Nephron (organoid): ENCODE measurements at regions not wholly inside any gene's neighbourhood (a gene's known extent, or its start where the extent isn't known, plus 50 kb on each side); places are given as distances from the start of the nearest gene placed in this dataset.

Source experiments
- H3K27ac Mint-ChIP-seq, 3 experiments: 2 replicates each; pipeline ENCODE4 v1.8.0; 2020; ENCODE audit warnings: mixed read lengths in 3 of 3, mild to moderate bottlenecking in 2 of 3, moderate library complexity in 1 of 3
- H3K27me3 Mint-ChIP-seq: 2 replicates; pipeline ENCODE4 v1.8.0; 2021; ENCODE audit warnings: low read depth, mild to moderate bottlenecking, moderate library complexity, mixed read lengths
- H3K36me3 Mint-ChIP-seq: 2 replicates; pipeline ENCODE4 v1.8.0; 2020; ENCODE audit warnings: low read depth, mixed read lengths
- H3K4me1 Mint-ChIP-seq: 2 replicates; pipeline ENCODE4 v1.8.0; 2020; ENCODE audit warnings: mixed read lengths
- H3K4me3 Mint-ChIP-seq, 3 experiments: 2 replicates each; pipeline ENCODE4 v1.8.0; 2020; ENCODE audit warnings: mild to moderate bottlenecking in 3 of 3, mixed read lengths in 3 of 3, moderate library complexity in 2 of 3
- H3K9me3 Mint-ChIP-seq: 2 replicates; pipeline ENCODE4 v1.8.0; 2020; ENCODE audit warnings: mixed read lengths
- TF ChIP-seq, protein P1 (sequence below), 3 experiments: fragments of 200-600 bp; sonication (generic); IDR thresholded peaks; one replicate each; pipeline ENCODE4 v1.5.0; 2021; ENCODE audit warnings: antibody characterized with exemption in 3 of 3; ENCODE audit not compliant: unreplicated experiment in 3 of 3

DNA sequence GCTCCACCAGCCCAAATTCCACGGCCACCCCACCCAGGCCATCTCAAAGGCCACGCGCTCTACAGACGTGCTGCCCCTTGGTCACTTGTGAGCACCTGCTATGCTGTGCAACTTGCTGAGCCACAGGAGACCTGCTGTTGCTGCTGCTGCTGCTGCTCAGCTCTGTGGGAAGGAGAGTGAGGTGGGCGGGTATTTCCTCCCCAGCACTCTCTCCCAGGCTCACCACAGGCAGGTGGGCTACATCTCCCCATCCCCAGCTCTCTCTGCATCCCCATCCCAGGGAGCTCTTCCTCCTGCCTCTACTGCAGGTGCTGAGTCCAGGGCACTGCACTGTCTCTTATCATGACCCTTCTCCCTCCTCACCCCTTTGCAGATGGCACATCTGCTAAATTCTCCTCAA lies 306.9 kb downstream of the BCL11B start:
- Mint-ChIP-seq H3K4me3 (no peak overlapping the region), H3K27ac (no peak overlapping the region), H3K27me3 (peaks cover 15% of the 10 kb centered on the region), H3K4me1 (no peaks in the 10 kb centered on the region), H3K9me3 (peaks cover 3% of the 10 kb centered on the region), H3K36me3 (no peaks in the 10 kb centered on the region)
- TF ChIP-seq, protein P1, sequence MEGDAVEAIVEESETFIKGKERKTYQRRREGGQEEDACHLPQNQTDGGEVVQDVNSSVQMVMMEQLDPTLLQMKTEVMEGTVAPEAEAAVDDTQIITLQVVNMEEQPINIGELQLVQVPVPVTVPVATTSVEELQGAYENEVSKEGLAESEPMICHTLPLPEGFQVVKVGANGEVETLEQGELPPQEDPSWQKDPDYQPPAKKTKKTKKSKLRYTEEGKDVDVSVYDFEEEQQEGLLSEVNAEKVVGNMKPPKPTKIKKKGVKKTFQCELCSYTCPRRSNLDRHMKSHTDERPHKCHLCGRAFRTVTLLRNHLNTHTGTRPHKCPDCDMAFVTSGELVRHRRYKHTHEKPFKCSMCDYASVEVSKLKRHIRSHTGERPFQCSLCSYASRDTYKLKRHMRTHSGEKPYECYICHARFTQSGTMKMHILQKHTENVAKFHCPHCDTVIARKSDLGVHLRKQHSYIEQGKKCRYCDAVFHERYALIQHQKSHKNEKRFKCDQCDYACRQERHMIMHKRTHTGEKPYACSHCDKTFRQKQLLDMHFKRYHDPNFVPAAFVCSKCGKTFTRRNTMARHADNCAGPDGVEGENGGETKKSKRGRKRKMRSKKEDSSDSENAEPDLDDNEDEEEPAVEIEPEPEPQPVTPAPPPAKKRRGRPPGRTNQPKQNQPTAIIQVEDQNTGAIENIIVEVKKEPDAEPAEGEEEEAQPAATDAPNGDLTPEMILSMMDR (IDR thresholded peaks at IDR 0.05; ENCODE audit: unreplicated experiment in 3 of 3): no peak

DNA sequence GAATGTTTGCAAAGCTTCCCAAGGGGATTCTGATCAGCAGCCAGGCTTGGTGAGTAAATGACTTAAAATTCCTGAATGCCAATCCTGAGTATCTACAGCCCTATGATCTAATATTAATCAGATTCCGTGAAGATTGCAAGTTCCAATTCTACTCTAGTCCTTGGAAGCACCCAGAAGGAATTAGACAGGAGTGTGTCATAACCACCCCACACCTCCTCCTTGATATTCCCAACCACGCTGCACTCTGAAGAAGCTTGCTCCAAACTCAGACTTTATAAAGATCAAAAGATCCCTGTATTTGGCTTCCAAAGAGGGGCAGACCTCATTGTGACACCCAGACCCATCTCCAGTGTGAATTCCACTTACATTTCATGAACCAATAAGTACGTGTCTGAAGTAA lies 306.0 kb downstream of the BCL11B start:
- Mint-ChIP-seq H3K9me3 (peaks cover 3% of the 10 kb centered on the region), H3K4me3 (no peak overlapping the region), H3K27ac (no peak overlapping the region), H3K27me3 (peaks cover 15% of the 10 kb centered on the region), H3K36me3 (no peaks in the 10 kb centered on the region), H3K4me1 (no peaks in the 10 kb centered on the region)
- TF ChIP-seq, protein P1 (IDR thresholded peaks at IDR 0.05; ENCODE audit: unreplicated experiment in 3 of 3): no peak

DNA sequence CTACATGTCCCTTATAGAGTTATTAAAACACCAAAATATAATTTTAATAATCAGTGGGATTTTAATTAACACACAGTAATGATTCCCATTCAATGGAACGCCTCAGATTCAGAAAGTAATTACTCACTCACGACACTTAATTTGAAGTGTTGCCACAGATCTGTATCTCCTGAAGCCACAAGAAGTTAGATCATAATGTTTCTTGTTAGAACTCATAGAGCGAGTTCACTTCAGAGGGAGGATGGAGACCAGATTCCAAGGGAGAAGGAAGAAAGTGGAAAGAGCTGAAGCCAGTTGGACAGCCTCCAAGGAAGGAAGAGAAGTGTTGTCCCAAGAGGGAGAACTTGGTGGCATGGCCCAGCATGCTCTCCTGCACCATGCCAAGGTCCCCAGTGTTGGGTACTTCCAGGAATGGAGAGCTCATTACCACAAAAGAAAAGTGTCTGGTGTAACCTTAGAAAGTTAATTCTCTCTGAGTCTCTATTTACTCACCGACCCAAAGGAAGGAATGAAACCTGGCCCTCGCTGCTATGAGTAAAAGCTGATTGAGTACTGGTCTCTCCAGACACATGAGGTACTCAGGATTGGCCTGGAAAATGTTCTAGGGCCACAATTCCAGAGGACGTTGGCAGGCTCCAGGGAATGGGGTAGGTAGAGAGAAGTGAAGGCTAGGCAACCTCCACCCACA lies 305.4 kb downstream of the BCL11B start:
- Mint-ChIP-seq H3K4me1 (no peaks in the 10 kb centered on the region), H3K4me3 (no peak overlapping the region), H3K9me3 (peaks cover 3% of the 10 kb centered on the region), H3K27ac (no peak overlapping the region), H3K36me3 (no peaks in the 10 kb centered on the region), H3K27me3 (peaks cover 15% of the 10 kb centered on the region)
- TF ChIP-seq, protein P1 (IDR thresholded peaks at IDR 0.05; ENCODE audit: unreplicated experiment in 3 of 3): no peak

DNA sequence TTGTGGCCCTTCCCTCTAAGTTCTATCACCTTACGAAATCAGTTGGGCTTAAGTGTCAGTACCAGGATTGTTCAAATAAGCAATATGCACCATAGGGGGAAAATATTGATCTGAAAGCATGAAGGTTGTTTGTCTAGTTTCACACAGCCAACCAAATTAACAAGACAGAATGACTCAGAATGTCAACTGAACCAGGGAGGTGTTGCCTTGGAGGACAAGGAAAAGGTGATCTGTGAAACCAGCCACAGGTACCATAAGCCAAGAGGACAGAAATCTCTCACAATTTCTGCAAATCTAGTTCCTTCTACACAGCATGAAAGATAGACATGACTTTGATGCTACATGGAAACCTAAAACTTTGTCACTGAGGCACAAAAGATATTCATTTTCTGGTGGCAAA lies 297.9 kb downstream of the BCL11B start:
- Mint-ChIP-seq H3K36me3 (no peaks in the 10 kb centered on the region), H3K9me3 (peaks cover 8% of the 10 kb centered on the region), H3K27ac (no peak overlapping the region), H3K27me3 (no peaks in the 10 kb centered on the region), H3K4me3 (no peak overlapping the region), H3K4me1 (no peaks in the 10 kb centered on the region)
- TF ChIP-seq, protein P1 (IDR thresholded peaks at IDR 0.05; ENCODE audit: unreplicated experiment in 3 of 3): no peak

DNA sequence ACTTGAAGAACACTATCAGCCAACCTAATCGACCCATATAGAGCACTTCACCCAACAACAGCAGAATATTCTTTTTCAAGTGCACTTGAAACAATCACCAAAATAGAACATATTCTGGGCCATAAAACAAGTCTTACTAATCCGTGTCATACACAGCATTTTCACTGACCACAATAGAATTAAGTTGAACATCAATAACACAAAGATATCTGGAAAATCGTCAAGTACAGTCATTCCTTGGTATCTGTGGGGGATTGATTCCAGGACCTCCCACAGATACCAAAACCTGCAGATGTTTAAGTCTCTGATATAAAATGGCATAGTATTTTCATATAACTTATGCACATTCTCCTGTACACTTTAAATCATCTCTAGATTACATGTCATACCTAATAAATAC lies 295.7 kb downstream of the BCL11B start:
- peaks cover 16% of the 10 kb centered on the region for H3K9me3 Mint-ChIP-seq
- H3K27ac Mint-ChIP-seq: no peak overlapping the region
- no peaks in the 10 kb centered on the region for H3K4me1 Mint-ChIP-seq
- no peaks in the 10 kb centered on the region for H3K36me3 Mint-ChIP-seq
- TF ChIP-seq, protein P1 (IDR thresholded peaks at IDR 0.05; ENCODE audit: unreplicated experiment in 3 of 3): no peak
- peaks cover 3% of the 10 kb centered on the region for H3K27me3 Mint-ChIP-seq
- no peak overlapping the region for H3K4me3 Mint-ChIP-seq

DNA sequence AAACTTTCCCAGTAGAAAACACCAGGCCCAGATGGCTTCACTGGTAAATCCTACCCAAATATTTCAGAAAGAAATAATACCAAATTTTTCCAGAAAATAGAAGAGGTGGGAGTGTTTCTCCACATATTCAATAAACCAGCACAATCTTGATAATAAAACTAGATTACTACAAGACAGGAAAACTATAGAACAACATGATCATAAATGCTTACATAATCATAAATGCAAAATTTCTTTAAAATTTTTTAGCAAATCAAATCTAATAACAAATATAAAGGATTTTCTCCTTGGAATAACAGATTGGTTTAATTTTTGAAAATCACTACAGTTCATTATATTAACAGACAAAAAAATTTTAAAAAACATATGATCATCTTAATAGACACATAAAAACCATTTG lies 294.5 kb downstream of the BCL11B start:
- Mint-ChIP-seq H3K9me3 (peaks cover 19% of the 10 kb centered on the region), H3K27ac (no peak overlapping the region), H3K4me3 (no peak overlapping the region), H3K27me3 (peaks cover 3% of the 10 kb centered on the region), H3K4me1 (no peaks in the 10 kb centered on the region), H3K36me3 (no peaks in the 10 kb centered on the region)
- TF ChIP-seq, protein P1 (IDR thresholded peaks at IDR 0.05; ENCODE audit: unreplicated experiment in 3 of 3): no peak
